ENCODE measurements at regions not wholly inside any gene's neighbourhood (a gene's known extent, or its start where the extent isn't known, plus 50 kb on each side); places are given as distances from the start of the nearest gene placed in this dataset.
"Not testable (repeated sequence)": the region's sequence is repeated elsewhere in the genome, so short reads cannot be mapped to it uniquely, and the experiment has no call there.

GRCh38 chr10:18949391-18949790, 99.2 kb upstream of the MALRD1 start:
- Mint-ChIP-seq H3K36me3 (ENCODE audit: unreplicated experiment) (no peaks in the 10 kb centered on the region), H3K27me3 (ENCODE audit: unreplicated experiment) (no peaks in the 10 kb centered on the region), H3K4me3 (ENCODE audit: unreplicated experiment) (no peak overlapping the region), H3K27ac (ENCODE audit: unreplicated experiment) (no peak overlapping the region), H3K9me3 (ENCODE audit: unreplicated experiment) (no peaks in the 10 kb centered on the region), H3K4me1 (ENCODE audit: low read depth, unreplicated experiment) (no peaks in the 10 kb centered on the region)
- no peak for TF ChIP-seq CTCF (IDR thresholded peaks at IDR 0.05; ENCODE audit: partially characterized antibody, unreplicated experiment)
- no peak for DNase-seq

- not testable (repeated sequence) for H3K36me3 Mint-ChIP-seq (ENCODE audit: unreplicated experiment); H3K27ac Mint-ChIP-seq (ENCODE audit: unreplicated experiment); H3K27me3 Mint-ChIP-seq (ENCODE audit: unreplicated experiment); H3K4me3 Mint-ChIP-seq (ENCODE audit: unreplicated experiment); H3K4me1 Mint-ChIP-seq (ENCODE audit: low read depth, unreplicated experiment); DNase-seq; H3K9me3 Mint-ChIP-seq (ENCODE audit: unreplicated experiment)
Measured at GRCh38 chr10:18951072-18951823, 97.4 kb upstream of the MALRD1 start.

GRCh38 chr10:18955061-18955460, 93.5 kb upstream of the MALRD1 start:
- peaks cover 3% of the 10 kb centered on the region for H3K27me3 Mint-ChIP-seq (ENCODE audit: unreplicated experiment)
- H3K9me3 Mint-ChIP-seq (ENCODE audit: unreplicated experiment) = no peaks in the 10 kb centered on the region
- no peaks in the 10 kb centered on the region for H3K4me1 Mint-ChIP-seq (ENCODE audit: low read depth, unreplicated experiment)
- H3K4me3 Mint-ChIP-seq (ENCODE audit: unreplicated experiment) = no peak overlapping the region
- DNase-seq = no peak
- no peaks in the 10 kb centered on the region for H3K36me3 Mint-ChIP-seq (ENCODE audit: unreplicated experiment)
- H3K27ac Mint-ChIP-seq (ENCODE audit: unreplicated experiment) = no peak overlapping the region
- no peak for TF ChIP-seq CTCF (IDR thresholded peaks at IDR 0.05; ENCODE audit: partially characterized antibody, unreplicated experiment)

GRCh38 chr10:18959369-18959768, 89.2 kb upstream of the MALRD1 start:
- DNase-seq = no peak
- H3K4me3 Mint-ChIP-seq (ENCODE audit: unreplicated experiment) = no peak overlapping the region
- H3K27me3 Mint-ChIP-seq (ENCODE audit: unreplicated experiment) = peaks cover 3% of the 10 kb centered on the region
- H3K36me3 Mint-ChIP-seq (ENCODE audit: unreplicated experiment) = no peaks in the 10 kb centered on the region
- no peak for TF ChIP-seq CTCF (IDR thresholded peaks at IDR 0.05; ENCODE audit: partially characterized antibody, unreplicated experiment)
- no peak overlapping the region for H3K27ac Mint-ChIP-seq (ENCODE audit: unreplicated experiment)
- H3K4me1 Mint-ChIP-seq (ENCODE audit: low read depth, unreplicated experiment) = no peaks in the 10 kb centered on the region
- no peaks in the 10 kb centered on the region for H3K9me3 Mint-ChIP-seq (ENCODE audit: unreplicated experiment)

GRCh38 chr10:18960466-18961079, 88.0 kb upstream of the MALRD1 start:
- H3K36me3 Mint-ChIP-seq (ENCODE audit: unreplicated experiment) = no peaks in the 10 kb centered on the region

More at GRCh38 chr10:18960466-18961079, 88.0 kb upstream of the MALRD1 start:
- DNase-seq = no peak
- H3K27me3 Mint-ChIP-seq (ENCODE audit: unreplicated experiment) = peaks cover 2% of the 10 kb centered on the region
- no peaks in the 10 kb centered on the region for H3K4me1 Mint-ChIP-seq (ENCODE audit: low read depth, unreplicated experiment)
- no peak for TF ChIP-seq CTCF (IDR thresholded peaks at IDR 0.05; ENCODE audit: partially characterized antibody, unreplicated experiment)
- H3K4me3 Mint-ChIP-seq (ENCODE audit: unreplicated experiment) = no peak overlapping the region
- H3K9me3 Mint-ChIP-seq (ENCODE audit: unreplicated experiment) = no peaks in the 10 kb centered on the region
- H3K27ac Mint-ChIP-seq (ENCODE audit: unreplicated experiment) = no peak overlapping the region

Data from glutamatergic neuron (in vitro differentiated cells).